ENCODE measurements at regions not wholly inside any gene's neighbourhood (a gene's known extent, or its start where the extent isn't known, plus 50 kb on each side); places are given as distances from the start of the nearest gene placed in this dataset.

DNA sequence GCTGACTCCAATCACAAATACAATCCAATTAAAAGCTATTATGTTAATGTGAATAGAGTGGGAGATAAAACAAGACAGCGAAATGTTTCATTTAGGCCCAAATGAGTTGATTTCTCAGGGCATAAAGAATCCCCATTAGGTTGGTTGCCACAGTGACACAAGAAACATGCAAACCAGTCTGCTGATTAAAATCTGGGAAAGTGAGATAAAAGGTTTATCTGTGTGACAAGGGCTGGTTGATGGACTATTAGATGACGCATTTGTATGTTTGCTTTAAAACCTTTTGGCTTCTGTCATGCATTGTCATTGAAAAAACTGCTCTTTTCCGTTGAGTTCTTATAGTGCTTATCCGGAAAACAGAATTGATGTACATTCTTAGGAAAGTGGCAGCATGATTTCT, 658.2 kb downstream of the GATA3 start:
- TF ChIP-seq, protein P1, sequence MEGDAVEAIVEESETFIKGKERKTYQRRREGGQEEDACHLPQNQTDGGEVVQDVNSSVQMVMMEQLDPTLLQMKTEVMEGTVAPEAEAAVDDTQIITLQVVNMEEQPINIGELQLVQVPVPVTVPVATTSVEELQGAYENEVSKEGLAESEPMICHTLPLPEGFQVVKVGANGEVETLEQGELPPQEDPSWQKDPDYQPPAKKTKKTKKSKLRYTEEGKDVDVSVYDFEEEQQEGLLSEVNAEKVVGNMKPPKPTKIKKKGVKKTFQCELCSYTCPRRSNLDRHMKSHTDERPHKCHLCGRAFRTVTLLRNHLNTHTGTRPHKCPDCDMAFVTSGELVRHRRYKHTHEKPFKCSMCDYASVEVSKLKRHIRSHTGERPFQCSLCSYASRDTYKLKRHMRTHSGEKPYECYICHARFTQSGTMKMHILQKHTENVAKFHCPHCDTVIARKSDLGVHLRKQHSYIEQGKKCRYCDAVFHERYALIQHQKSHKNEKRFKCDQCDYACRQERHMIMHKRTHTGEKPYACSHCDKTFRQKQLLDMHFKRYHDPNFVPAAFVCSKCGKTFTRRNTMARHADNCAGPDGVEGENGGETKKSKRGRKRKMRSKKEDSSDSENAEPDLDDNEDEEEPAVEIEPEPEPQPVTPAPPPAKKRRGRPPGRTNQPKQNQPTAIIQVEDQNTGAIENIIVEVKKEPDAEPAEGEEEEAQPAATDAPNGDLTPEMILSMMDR (IDR thresholded peaks at IDR 0.05; ENCODE audit: insufficient read depth, low read length, poor library complexity, severe bottlenecking) = no peak
- TF ChIP-seq EZH2phosphoT487 (conservative IDR thresholded peaks at IDR 0.05; ENCODE audit: low read length) = no peak

DNA sequence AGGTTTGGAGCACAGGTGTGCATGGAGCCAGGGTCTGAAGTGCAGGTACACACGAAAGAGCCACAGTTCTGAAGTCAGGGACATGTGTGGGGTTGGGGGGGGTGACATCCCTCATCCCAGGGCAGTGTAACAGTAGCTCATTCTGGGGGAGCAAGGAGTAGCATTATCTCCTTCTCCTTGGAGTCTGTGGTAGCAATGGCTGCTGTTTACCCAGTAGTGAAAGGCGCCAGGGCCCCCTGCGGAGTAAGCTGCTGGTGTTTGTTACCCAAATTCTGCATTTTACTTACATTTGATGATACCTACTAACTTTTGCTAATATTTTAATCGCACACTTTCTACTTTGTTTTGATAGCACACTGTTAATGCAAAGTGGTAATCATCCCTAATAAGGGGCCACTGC, 665.5 kb downstream of the GATA3 start:
- H3K9me3 ChIP-seq (ENCODE audit: insufficient read depth, low read length) = no peaks in the 10 kb centered on the region
- no peak overlapping the region for H3K4me2 ChIP-seq (ENCODE audit: low read depth, low read length, poor library complexity, severe bottlenecking)
- H3F3A ChIP-seq (ENCODE audit: insufficient read depth) = no peaks in the 10 kb centered on the region
- H3K9ac ChIP-seq (ENCODE audit: low read length) = no peak overlapping the region
- no peak overlapping the region for H3K4me3 ChIP-seq (ENCODE audit: insufficient read depth, low read length, poor library complexity, severe bottlenecking)
- H3K79me2 ChIP-seq (ENCODE audit: insufficient read depth, low read length) = no peaks in the 10 kb centered on the region
- no peak overlapping the region for H2AFZ ChIP-seq (ENCODE audit: low read depth, low read length, severe bottlenecking)
- H3K36me3 ChIP-seq (ENCODE audit: low read length) = no peaks in the 10 kb centered on the region
- TF ChIP-seq, protein P1 (IDR thresholded peaks at IDR 0.05; ENCODE audit: insufficient read depth, low read length, poor library complexity, severe bottlenecking) = no peak
- TF ChIP-seq EZH2phosphoT487 (conservative IDR thresholded peaks at IDR 0.05; ENCODE audit: low read length) = no peak
- H3K9me2 ChIP-seq (replicated peaks; ENCODE audit: insufficient read depth, low read length) = no peaks in the 10 kb centered on the region
- no peaks in the 10 kb centered on the region for H4K20me1 ChIP-seq (ENCODE audit: low read depth, low read length)
- H3K27me3 ChIP-seq (ENCODE audit: low read length) = no peaks in the 10 kb centered on the region
- no peak overlapping the region for H3K27ac ChIP-seq (ENCODE audit: low read depth, low read length)

More for the DNA sequence above, 658.2 kb downstream of the GATA3 start:
- no peak overlapping the region for H2AFZ ChIP-seq (ENCODE audit: low read depth, low read length, severe bottlenecking)
- H3K79me2 ChIP-seq (ENCODE audit: insufficient read depth, low read length) = no peaks in the 10 kb centered on the region
- no peaks in the 10 kb centered on the region for H4K20me1 ChIP-seq (ENCODE audit: low read depth, low read length)
- no peak overlapping the region for H3K9ac ChIP-seq (ENCODE audit: low read length)
- no peaks in the 10 kb centered on the region for H3K27me3 ChIP-seq (ENCODE audit: low read length)
- no peak overlapping the region for H3K4me3 ChIP-seq (ENCODE audit: insufficient read depth, low read length, poor library complexity, severe bottlenecking)
- no peaks in the 10 kb centered on the region for H3K9me2 ChIP-seq (replicated peaks; ENCODE audit: insufficient read depth, low read length)
- H3F3A ChIP-seq (ENCODE audit: insufficient read depth) = no peaks in the 10 kb centered on the region
- H3K4me2 ChIP-seq (ENCODE audit: low read depth, low read length, poor library complexity, severe bottlenecking) = no peak overlapping the region
- H3K9me3 ChIP-seq (ENCODE audit: insufficient read depth, low read length) = no peaks in the 10 kb centered on the region
- no peaks in the 10 kb centered on the region for H3K36me3 ChIP-seq (ENCODE audit: low read length)
- H3K27ac ChIP-seq (ENCODE audit: low read depth, low read length) = no peak overlapping the region

DNA sequence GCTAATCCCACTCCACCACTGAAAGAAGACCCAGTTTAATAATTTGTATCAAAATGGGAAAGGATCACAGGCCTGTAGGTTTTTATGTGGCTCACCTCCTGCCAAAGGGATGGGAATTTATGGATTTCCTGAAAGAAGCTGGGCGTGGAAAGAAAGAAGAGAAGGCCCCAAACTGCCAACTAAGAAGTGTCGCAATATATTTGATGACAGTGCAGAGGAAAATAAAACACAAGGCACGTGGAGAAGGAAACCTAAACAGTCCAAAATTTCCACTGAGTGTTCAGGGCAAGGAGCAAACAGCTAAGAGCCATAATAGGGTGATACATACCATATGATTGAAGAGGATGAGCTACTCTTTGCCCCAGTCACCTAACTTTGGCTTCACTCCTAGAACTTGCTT, 667.2 kb downstream of the GATA3 start:
- Histone ChIP-seq H3K27ac (ENCODE audit: low read depth, low read length) (no peak overlapping the region), H3K9me2 (replicated peaks; ENCODE audit: insufficient read depth, low read length) (no peaks in the 10 kb centered on the region), H3K9ac (ENCODE audit: low read length) (no peak overlapping the region), H3K4me3 (ENCODE audit: insufficient read depth, low read length, poor library complexity, severe bottlenecking) (no peak overlapping the region), H4K20me1 (ENCODE audit: low read depth, low read length) (no peaks in the 10 kb centered on the region), H3F3A (ENCODE audit: insufficient read depth) (no peaks in the 10 kb centered on the region), H3K36me3 (ENCODE audit: low read length) (no peaks in the 10 kb centered on the region), H3K4me2 (ENCODE audit: low read depth, low read length, poor library complexity, severe bottlenecking) (no peak overlapping the region), H2AFZ (ENCODE audit: low read depth, low read length, severe bottlenecking) (no peak overlapping the region), H3K79me2 (ENCODE audit: insufficient read depth, low read length) (no peaks in the 10 kb centered on the region), H3K27me3 (ENCODE audit: low read length) (no peaks in the 10 kb centered on the region), H3K9me3 (ENCODE audit: insufficient read depth, low read length) (no peaks in the 10 kb centered on the region)
- TF ChIP-seq, protein P1 (IDR thresholded peaks at IDR 0.05; ENCODE audit: insufficient read depth, low read length, poor library complexity, severe bottlenecking) = no peak
- no peak for TF ChIP-seq EZH2phosphoT487 (conservative IDR thresholded peaks at IDR 0.05; ENCODE audit: low read length)
